Tibial artery (tissue), 4 donors: ENCODE measurements at regions not wholly inside any gene's neighbourhood (a gene's known extent, or its start where the extent isn't known, plus 50 kb on each side); places are given as distances from the start of the nearest gene placed in this dataset.

Source experiments
- DNase-seq, 2 donors: peaks; one replicate each; pipeline ENCODE4 v3.0.0-alpha.2; 2019
- H3K27ac ChIP-seq, 2 donors: fragments of 200-600 bp; sonication (generic) in 1 of 2; 1 replicate in 1 of 2; 2 replicates in 1 of 2; pipeline ENCODE4 v1.5.1; 2018 to 2019; ENCODE audit warnings: mild to moderate bottlenecking in 1 of 2
- H3K27me3 ChIP-seq, 2 donors: fragments of 200-600 bp; sonication (generic) in 1 of 2; one replicate each; pipeline versions ENCODE4 v1.5.1 to v1.6.0; 2016 to 2019
- H3K36me3 ChIP-seq, 3 donors: fragments of 200-600 bp; sonication (generic) in 2 of 3; one replicate each; pipeline ENCODE4 v1.5.1; 2016 to 2019; ENCODE audit warnings: mild to moderate bottlenecking in 2 of 3
- H3K4me1 ChIP-seq, 4 donors: fragments of 200-600 bp; sonication (generic) in 2 of 4; 1 replicate in 3 of 4; 2 replicates in 1 of 4; pipeline ENCODE4 v1.5.1; 2016 to 2019
- H3K4me3 ChIP-seq, 2 donors: fragments of 200-600 bp; sonication (generic) in 1 of 2; 1 replicate in 1 of 2; 2 replicates in 1 of 2; pipeline ENCODE4 v1.5.1; 2018 to 2019; ENCODE audit warnings: mild to moderate bottlenecking in 2 of 2
- H3K9me3 ChIP-seq, 3 donors: fragments of 200-600 bp; sonication (generic) in 1 of 3; one replicate each; pipeline ENCODE4 v1.5.1; 2016 to 2019
- intact Hi-C: fragments of 100-400 bp; cut with DNase I; formaldehyde crosslinking; loops from one replicate; pipeline ENCODE4 v1.15.0; 2023; ENCODE audit warnings: low total_unique reads
- TF ChIP-seq, protein P1 (sequence below), 2 experiments: fragments of 200-600 bp in 1 of 2; fragments of 450-650 bp in 1 of 2; IDR thresholded peaks; one replicate each; pipeline ENCODE4 v1.5.1; 2017 to 2019; ENCODE audit warnings: antibody characterized with exemption in 2 of 2, mild to moderate bottlenecking in 1 of 2, moderate library complexity in 1 of 2

DNA sequence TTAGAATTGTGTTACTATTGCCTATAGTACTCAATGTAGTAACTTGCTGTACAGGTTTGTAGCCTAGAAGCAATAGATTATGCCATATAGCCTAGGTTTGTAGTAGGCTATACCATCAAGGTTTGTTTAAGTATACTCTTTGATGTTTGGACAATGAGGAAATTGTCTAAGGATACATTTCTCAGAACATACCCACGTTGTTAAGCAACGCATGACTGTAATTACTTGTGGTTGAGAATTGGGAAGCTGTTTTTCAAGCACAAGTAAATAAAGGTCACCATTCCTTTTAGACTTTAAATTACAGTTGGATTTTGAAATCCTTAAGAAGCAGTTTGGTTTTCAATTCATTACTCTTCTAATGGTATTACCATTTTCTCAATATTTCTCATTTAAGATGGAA, 89.8 kb upstream of the KCNH7 start:
- Histone ChIP-seq H3K4me3 (no peak overlapping the region), H3K27me3 (no peaks in the 10 kb centered on the region), H3K27ac (no peak overlapping the region), H3K9me3 (no peaks in the 10 kb centered on the region), H3K36me3 (no peaks in the 10 kb centered on the region), H3K4me1 (no peaks in the 10 kb centered on the region)
- intact Hi-C loops, result no loop called here
- no peak for DNase-seq
- TF ChIP-seq, protein P1, sequence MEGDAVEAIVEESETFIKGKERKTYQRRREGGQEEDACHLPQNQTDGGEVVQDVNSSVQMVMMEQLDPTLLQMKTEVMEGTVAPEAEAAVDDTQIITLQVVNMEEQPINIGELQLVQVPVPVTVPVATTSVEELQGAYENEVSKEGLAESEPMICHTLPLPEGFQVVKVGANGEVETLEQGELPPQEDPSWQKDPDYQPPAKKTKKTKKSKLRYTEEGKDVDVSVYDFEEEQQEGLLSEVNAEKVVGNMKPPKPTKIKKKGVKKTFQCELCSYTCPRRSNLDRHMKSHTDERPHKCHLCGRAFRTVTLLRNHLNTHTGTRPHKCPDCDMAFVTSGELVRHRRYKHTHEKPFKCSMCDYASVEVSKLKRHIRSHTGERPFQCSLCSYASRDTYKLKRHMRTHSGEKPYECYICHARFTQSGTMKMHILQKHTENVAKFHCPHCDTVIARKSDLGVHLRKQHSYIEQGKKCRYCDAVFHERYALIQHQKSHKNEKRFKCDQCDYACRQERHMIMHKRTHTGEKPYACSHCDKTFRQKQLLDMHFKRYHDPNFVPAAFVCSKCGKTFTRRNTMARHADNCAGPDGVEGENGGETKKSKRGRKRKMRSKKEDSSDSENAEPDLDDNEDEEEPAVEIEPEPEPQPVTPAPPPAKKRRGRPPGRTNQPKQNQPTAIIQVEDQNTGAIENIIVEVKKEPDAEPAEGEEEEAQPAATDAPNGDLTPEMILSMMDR (IDR thresholded peaks at IDR 0.05), result no peak

DNA sequence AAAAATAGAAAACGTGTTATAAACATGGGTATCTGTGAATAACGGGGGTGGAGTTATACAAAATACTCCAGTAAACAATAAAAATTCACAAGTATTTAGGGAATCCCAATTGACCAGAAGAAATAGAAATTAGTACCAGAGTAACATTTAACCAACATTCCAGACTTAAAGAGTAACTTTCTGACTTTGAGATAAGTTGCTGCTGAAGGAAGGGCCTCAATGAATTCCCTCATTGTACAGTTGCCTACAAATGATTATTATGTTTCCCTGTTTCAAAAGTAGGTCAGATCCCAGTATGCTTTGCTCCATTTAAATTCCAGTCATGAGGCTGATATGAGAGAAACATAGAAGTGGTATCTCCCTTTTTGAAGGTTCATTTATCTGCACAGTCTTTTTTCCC, 88.3 kb upstream of the KCNH7 start:
- intact Hi-C loops, result no loop called here
- no peaks in the 10 kb centered on the region for H3K27me3 ChIP-seq
- no peak for DNase-seq

DNA sequence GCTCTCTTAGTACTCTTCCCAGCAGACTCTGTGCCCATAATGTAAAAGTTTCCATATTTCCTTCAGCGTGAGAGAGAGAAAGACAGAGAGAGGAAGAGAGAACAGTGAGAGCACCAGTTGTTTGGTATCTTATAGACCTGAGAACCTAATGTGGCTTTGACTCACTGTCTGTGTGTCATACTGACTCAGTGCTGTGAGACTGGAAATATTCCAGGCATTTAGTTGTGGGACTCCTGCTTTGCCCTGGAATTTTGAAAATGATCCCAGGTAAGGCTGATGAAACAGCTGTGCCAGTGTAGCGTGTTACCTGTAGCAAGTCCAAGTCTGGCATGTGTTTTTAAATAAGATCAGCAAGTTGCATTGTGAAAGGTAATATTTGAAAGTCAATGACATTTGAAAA, 87.9 kb upstream of the KCNH7 start:
- H3K4me3 ChIP-seq, result no peak overlapping the region
- H3K9me3 ChIP-seq, result no peaks in the 10 kb centered on the region
- intact Hi-C loops, result no loop called here
- DNase-seq, result no peak
- no peak overlapping the region for H3K27ac ChIP-seq
- TF ChIP-seq, protein P1 (IDR thresholded peaks at IDR 0.05), result no peak
- H3K4me1 ChIP-seq, result no peaks in the 10 kb centered on the region
- no peaks in the 10 kb centered on the region for H3K36me3 ChIP-seq
- no peaks in the 10 kb centered on the region for H3K27me3 ChIP-seq

More for the DNA sequence above, 88.3 kb upstream of the KCNH7 start:
- Histone ChIP-seq H3K4me3 (no peak overlapping the region), H3K4me1 (no peaks in the 10 kb centered on the region), H3K9me3 (no peaks in the 10 kb centered on the region), H3K36me3 (no peaks in the 10 kb centered on the region), H3K27ac (no peak overlapping the region)
- TF ChIP-seq, protein P1 (IDR thresholded peaks at IDR 0.05), result no peak

DNA sequence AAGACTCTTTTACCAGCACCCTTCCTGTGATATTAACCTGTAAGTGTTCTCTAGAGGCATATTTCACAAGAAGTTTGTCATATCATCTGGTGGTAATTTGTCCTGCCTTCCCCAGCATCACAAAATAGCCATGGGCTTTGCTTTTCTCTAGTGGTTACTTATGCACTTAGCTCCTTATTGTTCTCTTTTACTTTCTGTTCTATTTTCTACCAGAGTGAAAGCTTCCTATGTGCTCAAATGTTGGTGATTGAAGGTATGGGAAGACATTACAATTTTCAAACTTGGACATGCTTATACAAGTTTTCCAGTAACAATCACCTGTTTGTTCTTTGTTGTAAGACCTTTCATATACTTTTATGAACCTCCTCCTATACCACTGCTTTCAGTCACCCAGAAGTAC, 87.0 kb upstream of the KCNH7 start:
- H3K36me3 ChIP-seq, result no peaks in the 10 kb centered on the region
- intact Hi-C loops, result no loop called here
- TF ChIP-seq, protein P1 (IDR thresholded peaks at IDR 0.05), result no peak
- no peak overlapping the region for H3K27ac ChIP-seq
- no peaks in the 10 kb centered on the region for H3K4me1 ChIP-seq
- no peaks in the 10 kb centered on the region for H3K27me3 ChIP-seq
- no peak for DNase-seq
- H3K9me3 ChIP-seq, result no peaks in the 10 kb centered on the region
- H3K4me3 ChIP-seq, result no peak overlapping the region

DNA sequence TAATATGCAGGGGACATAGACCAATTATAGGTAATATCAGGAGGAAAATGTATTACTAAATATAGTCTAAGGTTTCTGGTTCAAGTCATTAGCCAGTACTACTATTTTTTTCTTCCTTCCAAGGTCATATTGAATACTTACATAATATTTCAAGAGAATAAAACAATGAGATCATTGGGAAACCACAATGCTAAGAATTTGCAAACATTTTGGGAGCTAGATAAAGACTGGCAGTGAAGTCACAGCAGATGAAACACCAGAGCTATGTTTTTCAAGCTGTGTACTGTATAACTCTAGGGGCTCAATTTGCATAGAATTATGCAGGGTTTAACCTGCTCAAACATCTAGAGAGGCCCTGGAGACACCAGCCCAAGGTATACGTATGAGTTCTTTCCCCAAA, 80.5 kb upstream of the KCNH7 start:
- intact Hi-C loops, result no loop called here
- no peak overlapping the region for H3K27ac ChIP-seq
- H3K27me3 ChIP-seq, result no peaks in the 10 kb centered on the region
- H3K4me3 ChIP-seq, result no peak overlapping the region
- no peak for DNase-seq
- TF ChIP-seq, protein P1 (IDR thresholded peaks at IDR 0.05), result no peak
- no peaks in the 10 kb centered on the region for H3K9me3 ChIP-seq
- no peaks in the 10 kb centered on the region for H3K36me3 ChIP-seq
- H3K4me1 ChIP-seq, result no peaks in the 10 kb centered on the region

DNA sequence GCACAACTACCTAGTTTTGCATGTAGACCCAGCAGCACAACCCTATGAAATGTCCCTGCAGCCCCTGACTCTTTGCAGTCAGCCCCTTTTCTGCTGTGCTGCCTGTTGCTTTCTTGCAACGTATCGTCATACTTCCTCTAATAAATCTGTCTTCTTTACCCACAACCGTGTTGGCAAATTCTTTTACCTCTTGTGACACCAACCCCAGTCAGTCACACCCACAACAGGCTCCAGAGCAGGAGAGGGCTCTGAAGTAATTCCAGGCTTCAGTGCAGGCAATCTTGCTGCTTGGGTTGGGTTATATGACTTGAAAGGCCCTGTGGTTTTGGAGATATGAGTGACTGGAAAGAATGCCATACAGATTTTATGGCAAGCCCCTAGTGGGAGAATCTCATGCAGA, 79.1 kb upstream of the KCNH7 start:
- Histone ChIP-seq H3K27ac (no peak overlapping the region), H3K9me3 (no peaks in the 10 kb centered on the region), H3K36me3 (no peaks in the 10 kb centered on the region), H3K4me1 (no peaks in the 10 kb centered on the region), H3K4me3 (no peak overlapping the region), H3K27me3 (no peaks in the 10 kb centered on the region)
- intact Hi-C loops, result no loop called here
- no peak for DNase-seq
- TF ChIP-seq, protein P1 (IDR thresholded peaks at IDR 0.05), result no peak
